T-cell (primary cell): ENCODE measurements at regions not wholly inside any gene's neighbourhood (a gene's known extent, or its start where the extent isn't known, plus 50 kb on each side); places are given as distances from the start of the nearest gene placed in this dataset.

Source experiments
- ATAC-seq, 4 experiments: fragments of 200-7000 bp in 3 of 4; fragments of 150-1000 bp in 1 of 4; cut with Tn5 transposase; replicated peaks in 1 of 4; 1 replicate in 3 of 4; 2 replicates in 1 of 4; pipeline ENCODE4 v1.10.0; 2021; ENCODE audit warnings: moderate library complexity in 3 of 4, mild to moderate bottlenecking in 2 of 4, moderate number of reproducible peaks in 1 of 4
- CTCF ChIA-PET, 2 donors: fragments of 300-600 bp; sonication (Branson Sonifier 250); formaldehyde crosslinking; loops; one replicate each; lab custom pipeline; 2022; ENCODE audit warnings: antibody characterized with exemption in 2 of 2; lab: Charles Lee
- POLR2A ChIA-PET, 2 donors: fragments of 300-600 bp; sonication (Branson Sonifier 250); formaldehyde crosslinking; loops; one replicate each; lab custom pipeline; 2022; ENCODE audit warnings: antibody characterized with exemption in 2 of 2; lab: Charles Lee
- DNase-seq, 35 experiments: peaks; one replicate each; pipeline versions ENCODE4 v3.0.0 to v3.0.0-alpha.2; 2013 to 2023
- H3K27ac ChIP-seq: one replicate; pipeline ENCODE4 v1.5.1; 2013; ENCODE audit warnings: low read length
- H3K27me3 ChIP-seq, 2 experiments: replicated peaks in 1 of 2; 1 replicate in 1 of 2; 2 replicates in 1 of 2; pipeline versions ENCODE4 v1.6.1 to v1.7.0; 2013; ENCODE audit warnings: low read length in 1 of 2, mixed read lengths in 1 of 2; ENCODE audit not compliant: control insufficient read depth in 2 of 2, insufficient read depth in 2 of 2; ENCODE audit errors: extremely low read depth in 1 of 2
- H3K36me3 ChIP-seq, 2 donors: 1 replicate in 1 of 2; 2 replicates in 1 of 2; pipeline versions ENCODE4 v1.6.1 to v1.7.0; 2013; ENCODE audit warnings: low read length in 1 of 2; ENCODE audit not compliant: control insufficient read depth in 2 of 2, insufficient read depth in 1 of 2; ENCODE audit errors: extremely low read depth in 1 of 2
- H3K4me1 ChIP-seq, 2 experiments: 1 replicate in 1 of 2; 2 replicates in 1 of 2; pipeline versions ENCODE4 v1.6.1 to v1.7.0; 2013; ENCODE audit warnings: low read length in 2 of 2, mixed read lengths in 1 of 2; ENCODE audit not compliant: insufficient read depth in 2 of 2, control insufficient read depth in 1 of 2; ENCODE audit errors: extremely low read depth in 1 of 2
- H3K4me3 ChIP-seq, 2 donors: 1 replicate in 1 of 2; 2 replicates in 1 of 2; pipeline versions ENCODE4 v1.5.1 to v1.7.0; 2013; ENCODE audit warnings: mild to moderate bottlenecking in 2 of 2, low read length in 1 of 2, moderate library complexity in 1 of 2; ENCODE audit not compliant: control insufficient read depth in 1 of 2; ENCODE audit errors: extremely low read depth in 1 of 2
- H3K9me3 ChIP-seq: 2 replicates; pipeline ENCODE4 v1.7.0; 2013
- H3K27ac Mint-ChIP-seq, 2 donors: one replicate each; pipeline ENCODE4 v1.8.0; 2020 to 2021; ENCODE audit warnings: mild to moderate bottlenecking in 2 of 2, mixed read lengths in 2 of 2
- H3K27me3 Mint-ChIP-seq, 2 donors: one replicate each; pipeline ENCODE4 v1.8.0; 2021 to 2022; ENCODE audit warnings: mixed read lengths in 2 of 2
- H3K36me3 Mint-ChIP-seq: one replicate; pipeline ENCODE4 v1.8.0; 2021; ENCODE audit warnings: mixed read lengths
- H3K4me1 Mint-ChIP-seq, 3 donors: one replicate each; pipeline ENCODE4 v1.8.0; 2020 to 2022; ENCODE audit warnings: mixed read lengths in 3 of 3, mild to moderate bottlenecking in 1 of 3
- H3K4me3 Mint-ChIP-seq, 3 donors: one replicate each; pipeline ENCODE4 v1.8.0; 2020 to 2022; ENCODE audit warnings: mild to moderate bottlenecking in 3 of 3, mixed read lengths in 3 of 3, moderate library complexity in 3 of 3
- H3K9me3 Mint-ChIP-seq, 3 donors: one replicate each; pipeline ENCODE4 v1.8.0; 2020 to 2022; ENCODE audit warnings: mixed read lengths in 3 of 3
- WGBS: methylation state at CpG from one replicate; pipeline ENCODE4 v1.1.5; 2013; ENCODE audit warnings: missing lambda C conversion rate; ENCODE audit not compliant: insufficient coverage; 5-methylcytosine and 5-hydroxymethylcytosine counted together

DNA sequence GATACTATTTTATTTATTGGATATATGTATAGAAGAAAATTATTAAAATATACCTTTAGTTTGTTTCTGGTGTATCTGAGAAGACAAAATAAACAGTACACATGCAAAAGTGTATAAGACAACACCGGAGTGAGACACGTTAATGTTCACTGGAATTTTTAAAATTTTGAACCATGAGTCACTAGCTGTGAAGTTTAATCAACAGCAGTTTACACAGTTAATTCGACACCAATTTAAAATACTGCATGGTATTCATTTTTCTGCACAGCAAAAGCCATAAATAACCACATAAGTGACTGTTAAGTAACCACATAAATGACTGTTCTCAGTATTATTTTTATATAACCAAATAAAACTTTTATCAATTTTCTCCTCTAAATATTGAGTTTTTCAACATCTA lies 418.7 kb upstream of the NBEA start:
- Histone ChIP-seq H3K4me1 (no peaks in the 10 kb centered on the region), H3K27me3 (no peaks in the 10 kb centered on the region), H3K4me3 (no peak overlapping the region), H3K27ac (no peak overlapping the region), H3K36me3 (no peaks in the 10 kb centered on the region), H3K9me3 (no peaks in the 10 kb centered on the region)
- Mint-ChIP-seq H3K4me1 (no peaks in the 10 kb centered on the region), H3K4me3 (no peak overlapping the region), H3K27ac (no peak overlapping the region), H3K27me3 (no peaks in the 10 kb centered on the region), H3K36me3 (no peaks in the 10 kb centered on the region), H3K9me3 (peaks cover 0 to 7% (median 3%) of the 10 kb centered on the region in 3 donors)
- ChIA-PET POLR2A (no interaction called here), CTCF (no interaction called here)
- DNase-seq = no peak
- no peak for ATAC-seq
- 33% methylated on average over 1 of the region's 3 CpGs for WGBS

- H3K4me3 ChIP-seq = no peak overlapping the region
- WGBS = 80% methylated on average over 2 of the region's 2 CpGs
- no peaks in the 10 kb centered on the region for H3K36me3 ChIP-seq
- H3K27ac Mint-ChIP-seq = no peak overlapping the region
- ChIA-PET CTCF (no interaction called here), POLR2A (no interaction called here)
- H3K9me3 ChIP-seq = no peaks in the 10 kb centered on the region
- H3K4me3 Mint-ChIP-seq = no peak overlapping the region
- H3K27me3 Mint-ChIP-seq = no peaks in the 10 kb centered on the region
- H3K4me1 ChIP-seq = no peaks in the 10 kb centered on the region
- no peaks in the 10 kb centered on the region for H3K36me3 Mint-ChIP-seq
- no peak for DNase-seq
- H3K4me1 Mint-ChIP-seq = no peaks in the 10 kb centered on the region
- no peak for ATAC-seq
- H3K27me3 ChIP-seq = no peaks in the 10 kb centered on the region
- H3K27ac ChIP-seq = no peak overlapping the region
- peaks cover 3 to 16% (median 8%) of the 10 kb centered on the region in 3 donors for H3K9me3 Mint-ChIP-seq
Measured at GRCh38 chr13:34533941-34534340, 408.1 kb upstream of the NBEA start.

GRCh38 chr13:34542321-34542720 lies 399.7 kb upstream of the NBEA start:
- Mint-ChIP-seq H3K27me3 (no peaks in the 10 kb centered on the region), H3K4me1 (no peaks in the 10 kb centered on the region), H3K9me3 (peaks cover 0 to 5% (median 0%) of the 10 kb centered on the region in 3 donors), H3K4me3 (no peak overlapping the region), H3K27ac (no peak overlapping the region), H3K36me3 (no peaks in the 10 kb centered on the region)
- no peaks in the 10 kb centered on the region for H3K4me1 ChIP-seq
- H3K27ac ChIP-seq = no peak overlapping the region
- no peaks in the 10 kb centered on the region for H3K27me3 ChIP-seq
- no peaks in the 10 kb centered on the region for H3K36me3 ChIP-seq
- POLR2A ChIA-PET = no interaction called here
- H3K9me3 ChIP-seq = no peaks in the 10 kb centered on the region
- DNase-seq (no peak), ATAC-seq (no peak)
- CTCF ChIA-PET = no interaction called here
- no peak overlapping the region for H3K4me3 ChIP-seq
- no CpG with 5 or more reads among the region's 4 CpGs for WGBS

GRCh38 chr13:34543836-34544235 lies 398.2 kb upstream of the NBEA start:
- no peaks in the 10 kb centered on the region for H3K4me1 ChIP-seq
- ATAC-seq (no peak), DNase-seq (no peak)
- no peak overlapping the region for H3K4me3 ChIP-seq
- CTCF ChIA-PET = no interaction called here
- POLR2A ChIA-PET = no interaction called here
- 61% methylated on average over 4 of the region's 4 CpGs for WGBS
- no peaks in the 10 kb centered on the region for H3K36me3 Mint-ChIP-seq
- H3K9me3 Mint-ChIP-seq = peaks cover 0 to 5% (median 0%) of the 10 kb centered on the region in 3 donors
- H3K27me3 ChIP-seq = no peaks in the 10 kb centered on the region
- no peak overlapping the region for H3K4me3 Mint-ChIP-seq
- no peaks in the 10 kb centered on the region for H3K36me3 ChIP-seq
- no peaks in the 10 kb centered on the region for H3K9me3 ChIP-seq
- H3K27me3 Mint-ChIP-seq = no peaks in the 10 kb centered on the region
- no peak overlapping the region for H3K27ac ChIP-seq
- H3K27ac Mint-ChIP-seq = no peak overlapping the region
- H3K4me1 Mint-ChIP-seq = no peaks in the 10 kb centered on the region

DNA sequence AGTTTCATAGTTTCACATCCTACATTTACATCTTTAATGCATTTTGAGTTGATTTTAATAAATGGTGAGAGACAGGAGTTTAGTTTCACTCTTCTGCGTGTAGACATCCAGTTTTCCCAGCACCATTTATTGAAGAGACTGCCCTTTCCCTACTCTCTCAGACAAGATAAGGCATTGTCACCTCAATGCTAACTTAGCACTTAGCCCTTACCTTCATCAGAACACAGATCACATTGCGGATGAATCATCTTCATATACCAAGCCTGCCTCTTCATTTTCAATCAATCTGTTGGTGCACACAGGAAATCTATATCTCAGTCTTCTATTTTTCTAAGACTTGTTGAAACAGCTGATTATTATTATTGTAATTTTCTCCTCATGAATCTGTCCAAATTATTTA lies 396.6 kb upstream of the NBEA start:
- no peaks in the 10 kb centered on the region for H3K9me3 ChIP-seq
- H3K4me1 ChIP-seq = no peaks in the 10 kb centered on the region
- no peak overlapping the region for H3K4me3 Mint-ChIP-seq
- H3K27ac Mint-ChIP-seq = no peak overlapping the region
- CTCF ChIA-PET = no interaction called here
- H3K9me3 Mint-ChIP-seq = peaks cover 0 to 5% (median 0%) of the 10 kb centered on the region in 3 donors
- DNase-seq = no peak
- no peaks in the 10 kb centered on the region for H3K36me3 ChIP-seq
- H3K36me3 Mint-ChIP-seq = no peaks in the 10 kb centered on the region
- no peaks in the 10 kb centered on the region for H3K27me3 ChIP-seq
- no peaks in the 10 kb centered on the region for H3K4me1 Mint-ChIP-seq
- no peak overlapping the region for H3K4me3 ChIP-seq
- no peak overlapping the region for H3K27ac ChIP-seq
- POLR2A ChIA-PET = no interaction called here
- ATAC-seq = no peak
- no peaks in the 10 kb centered on the region for H3K27me3 Mint-ChIP-seq
- WGBS = 100% methylated on average over 1 of the region's 2 CpGs

GRCh38 chr13:34546344-34547250 lies 395.5 kb upstream of the NBEA start:
- H3K27ac ChIP-seq = no peak overlapping the region
- ATAC-seq = no peak
- WGBS = 60% methylated on average over 5 of the region's 5 CpGs
- no peak overlapping the region for H3K4me3 ChIP-seq
- no peaks in the 10 kb centered on the region for H3K4me1 ChIP-seq
- no peak for DNase-seq
- POLR2A ChIA-PET = no interaction called here
- Mint-ChIP-seq H3K27me3 (no peaks in the 10 kb centered on the region), H3K4me1 (no peaks in the 10 kb centered on the region), H3K27ac (no peak overlapping the region), H3K4me3 (no peak overlapping the region), H3K36me3 (no peaks in the 10 kb centered on the region), H3K9me3 (peaks cover 0 to 5% (median 0%) of the 10 kb centered on the region in 3 donors)
- H3K27me3 ChIP-seq = no peaks in the 10 kb centered on the region
- CTCF ChIA-PET = no interaction called here
- H3K9me3 ChIP-seq = no peaks in the 10 kb centered on the region
- H3K36me3 ChIP-seq = no peaks in the 10 kb centered on the region
